H1 (cell line): ENCODE measurements at regions not wholly inside any gene's neighbourhood (a gene's known extent, or its start where the extent isn't known, plus 50 kb on each side); places are given as distances from the start of the nearest gene placed in this dataset.

Experiments used
- CTCF ChIA-PET: fragments of 300-600 bp; sonication (Branson Sonifier 250); formaldehyde crosslinking; loops from one replicate; lab custom pipeline; 2021; ENCODE audit not compliant: partially characterized antibody; lab: Charles Lee
- POLR2A ChIA-PET: fragments of 300-600 bp; sonication (Branson Sonifier 250); formaldehyde crosslinking; loops from one replicate; lab custom pipeline; 2021; ENCODE audit warnings: inconsistent platforms; ENCODE audit not compliant: partially characterized antibody; lab: Charles Lee
- DNase-seq, 2 experiments: peaks; one replicate each; pipeline versions ENCODE4 v3.0.0 to v3.0.0-alpha.2; 2010 to 2022; ENCODE audit warnings: low spot score in 2 of 2, low read depth in 1 of 2, mixed read lengths in 1 of 2
- FAIRE-seq: peaks from 2 replicates; lab custom pipeline; 2011; peaks lifted over from hg19 to GRCh38; lab: Jason Lieb, UNC
- H2AFZ ChIP-seq: 2 replicates; pipeline ENCODE4 v1.8.1; 2012; ENCODE audit warnings: low read length, inconsistent platforms
- H2AK5ac ChIP-seq: 2 replicates; pipeline ENCODE4 v1.6.1; 2013; ENCODE audit warnings: low read depth, low read length
- H2BK120ac ChIP-seq: replicated peaks from 2 replicates; pipeline ENCODE3; 2013; ENCODE audit warnings: low read depth, low read length, inconsistent platforms
- H2BK12ac ChIP-seq: 2 replicates; pipeline ENCODE4 v1.6.1; 2013; ENCODE audit warnings: low read depth, low read length
- H2BK15ac ChIP-seq: 2 replicates; pipeline ENCODE4 v1.6.1; 2013; ENCODE audit warnings: low read length
- H2BK20ac ChIP-seq: 2 replicates; pipeline ENCODE4 v1.6.1; 2013; ENCODE audit warnings: low read length
- H2BK5ac ChIP-seq: 2 replicates; pipeline ENCODE4 v1.6.1; 2013; ENCODE audit warnings: low read depth, low read length
- H3K14ac ChIP-seq: 2 replicates; pipeline ENCODE4 v1.6.1; 2013; ENCODE audit warnings: inconsistent platforms; ENCODE audit not compliant: insufficient read length
- H3K18ac ChIP-seq: 2 replicates; pipeline ENCODE4 v1.6.1; 2013; ENCODE audit warnings: low read length; ENCODE audit errors: extremely low read depth
- H3K23ac ChIP-seq: 2 replicates; pipeline ENCODE4 v1.6.1; 2013; ENCODE audit warnings: inconsistent platforms; ENCODE audit not compliant: insufficient read length
- H3K23me2 ChIP-seq: 2 replicates; pipeline ENCODE4 v1.6.1; 2013; ENCODE audit warnings: low read depth, low read length
- H3K27ac ChIP-seq: 2 replicates; pipeline ENCODE4 v1.6.1; 2011; ENCODE audit warnings: low read depth, low read length, inconsistent platforms
- H3K27me3 ChIP-seq, 4 experiments: replicated peaks in 1 of 4; 1 replicate in 1 of 4; 2 replicates in 3 of 4; pipeline versions ENCODE4 v1.6.1 to v1.8.1; 2011 to 2013; ENCODE audit warnings: low read length in 3 of 4, mild to moderate bottlenecking in 3 of 4, inconsistent platforms in 2 of 4, mixed read lengths in 2 of 4, moderate library complexity in 1 of 4; ENCODE audit not compliant: control insufficient read depth in 3 of 4, insufficient read depth in 3 of 4; ENCODE audit errors: extremely low read depth in 1 of 4
- H3K36me3 ChIP-seq, 4 experiments: 2 replicates each; pipeline versions ENCODE4 v1.6.1 to v1.8.1; 2011 to 2013; ENCODE audit warnings: mild to moderate bottlenecking in 4 of 4, low read length in 3 of 4, moderate library complexity in 2 of 4, control low read depth in 1 of 4, inconsistent platforms in 1 of 4; ENCODE audit not compliant: insufficient read depth in 4 of 4, control insufficient read depth in 2 of 4
- H3K4ac ChIP-seq: replicated peaks from 2 replicates; pipeline ENCODE3; 2013; ENCODE audit warnings: low read length, low read depth, mixed read lengths, inconsistent platforms; ENCODE audit not compliant: insufficient read length
- H3K4me1 ChIP-seq, 4 experiments: replicated peaks in 1 of 4; 1 replicate in 1 of 4; 2 replicates in 3 of 4; pipeline versions ENCODE4 v1.6.1 to v1.8.1; 2011 to 2013; ENCODE audit warnings: low read length in 3 of 4, inconsistent platforms in 2 of 4, mixed read lengths in 1 of 4; ENCODE audit not compliant: insufficient read depth in 4 of 4, control insufficient read depth in 3 of 4
- H3K4me2 ChIP-seq, 2 experiments: 2 replicates each; pipeline versions ENCODE4 v1.6.1 to v1.8.1; 2011 to 2013; ENCODE audit warnings: low read depth in 2 of 2, low read length in 2 of 2, control low read depth in 1 of 2, inconsistent platforms in 1 of 2, mild to moderate bottlenecking in 1 of 2; ENCODE audit not compliant: insufficient read depth in 1 of 2
- H3K4me3 ChIP-seq, 4 experiments: fragments of 200-600, 300-600 bp in 1 of 4; sonication (generic), shearing (Covaris generic), sonication (Bioruptor Twin) in 1 of 4; 2 replicates each; pipeline versions ENCODE4 v1.5.1 to v1.8.1; 2011 to 2016; ENCODE audit warnings: low read length in 4 of 4, low read depth in 3 of 4, control low read depth in 2 of 4, inconsistent platforms in 2 of 4, mild to moderate bottlenecking in 2 of 4, mixed read lengths in 1 of 4, moderate library complexity in 1 of 4; ENCODE audit not compliant: insufficient read depth in 2 of 4; ENCODE audit errors: extremely low read depth in 1 of 4
- H3K56ac ChIP-seq: replicated peaks from 2 replicates; pipeline ENCODE3; 2013; ENCODE audit warnings: low read depth, mild to moderate bottlenecking, mixed read lengths, low read length, inconsistent platforms; ENCODE audit not compliant: insufficient read length
- H3K79me1 ChIP-seq: 2 replicates; pipeline ENCODE4 v1.6.1; 2013; ENCODE audit warnings: low read depth, low read length, control low read depth
- H3K79me2 ChIP-seq, 2 experiments: 2 replicates each; pipeline versions ENCODE4 v1.6.1 to v1.8.1; 2012 to 2013; ENCODE audit warnings: low read length in 2 of 2, mild to moderate bottlenecking in 2 of 2, inconsistent platforms in 1 of 2; ENCODE audit not compliant: insufficient read depth in 2 of 2, control insufficient read depth in 1 of 2
- H3K9ac ChIP-seq, 4 experiments: replicated peaks in 1 of 4; 1 replicate in 1 of 4; 2 replicates in 3 of 4; pipeline versions ENCODE4 v1.6.1 to v1.8.1; 2011 to 2013; ENCODE audit warnings: low read depth in 3 of 4, low read length in 3 of 4, control low read depth in 2 of 4, mild to moderate bottlenecking in 2 of 4, moderate library complexity in 2 of 4, inconsistent platforms in 1 of 4; ENCODE audit errors: extremely low read depth in 1 of 4
- H3K9me3 ChIP-seq, 2 experiments: 2 replicates each; pipeline versions ENCODE4 v1.6.1 to v1.8.1; 2012 to 2013; ENCODE audit warnings: mild to moderate bottlenecking in 2 of 2, moderate library complexity in 2 of 2, control low read depth in 1 of 2, inconsistent platforms in 1 of 2, low read depth in 1 of 2, low read length in 1 of 2, mixed read lengths in 1 of 2; ENCODE audit not compliant: insufficient read depth in 2 of 2
- H4K20me1 ChIP-seq, 2 experiments: replicated peaks in 1 of 2; 2 replicates each; pipeline versions ENCODE3 to v1.8.1; 2011 to 2013; ENCODE audit warnings: inconsistent platforms in 2 of 2, low read length in 2 of 2, mild to moderate bottlenecking in 1 of 2; ENCODE audit not compliant: insufficient read depth in 2 of 2, control insufficient read depth in 1 of 2
- H4K5ac ChIP-seq: 2 replicates; pipeline ENCODE4 v1.6.1; 2013; ENCODE audit warnings: low read length, low read depth, mixed read lengths, inconsistent platforms; ENCODE audit not compliant: insufficient read length
- H4K8ac ChIP-seq: 2 replicates; pipeline ENCODE4 v1.8.0; 2013; ENCODE audit warnings: mild to moderate bottlenecking, moderate library complexity, low read length, inconsistent platforms; ENCODE audit not compliant: insufficient read depth; ENCODE audit errors: extremely low read depth
- H4K91ac ChIP-seq: replicated peaks from 2 replicates; pipeline ENCODE3; 2013; ENCODE audit warnings: low read length, mixed read lengths, inconsistent platforms; ENCODE audit not compliant: insufficient read length
- CEBPB ChIP-seq: IDR thresholded peaks from 2 replicates; pipeline ENCODE4 v1.6.1; 2012; ENCODE audit warnings: low read depth, low read length
- EGR1 ChIP-seq: IDR thresholded peaks from 2 replicates; pipeline ENCODE4 v1.6.1; 2011; ENCODE audit warnings: low read depth, low read length, borderline replicate concordance
- EZH2 ChIP-seq: fragments of 200-600 bp; sonication (generic); IDR thresholded peaks from 2 replicates; pipeline ENCODE4 v1.7.1; 2012; ENCODE audit warnings: low read depth, mild to moderate bottlenecking, moderate library complexity, low read length, inconsistent platforms; ENCODE audit not compliant: severe bottlenecking
- FOSL1 ChIP-seq: IDR thresholded peaks from 2 replicates; pipeline ENCODE4 v1.6.1; 2011; ENCODE audit warnings: mild to moderate bottlenecking, low read depth, low read length, moderate library complexity; ENCODE audit not compliant: insufficient read depth
- JUN ChIP-seq: IDR thresholded peaks from 2 replicates; pipeline ENCODE4 v1.6.1; 2011; ENCODE audit warnings: low read depth, mild to moderate bottlenecking, improper control_type of control experiment, low read length
- KDM1A ChIP-seq: fragments of 200-600, 300-600 bp; sonication (generic); IDR thresholded peaks from 2 replicates; pipeline ENCODE4 v1.7.1; 2016; ENCODE audit warnings: mild to moderate bottlenecking, low read length, borderline replicate concordance
- POU5F1 ChIP-seq: IDR thresholded peaks from 2 replicates; pipeline ENCODE4 v1.6.1; 2011; ENCODE audit warnings: low read depth, mild to moderate bottlenecking, low read length, moderate library complexity
- SIRT6 ChIP-seq: IDR thresholded peaks from one replicate; pipeline ENCODE4 v1.7.1; 2012; ENCODE audit warnings: low read length, inconsistent platforms
- SP2 ChIP-seq: IDR thresholded peaks from 2 replicates; pipeline ENCODE4 v1.6.1; 2012; ENCODE audit warnings: mild to moderate bottlenecking, low read length, inconsistent platforms
- TAF1 ChIP-seq: IDR thresholded peaks from 2 replicates; pipeline ENCODE4 v1.6.1; 2011; ENCODE audit warnings: mild to moderate bottlenecking, low read depth, low read length
- TCF12 ChIP-seq: IDR thresholded peaks from 2 replicates; pipeline ENCODE4 v1.6.1; 2011; ENCODE audit warnings: low read depth, mild to moderate bottlenecking, low read length
- WGBS, 2 experiments: shearing (Covaris generic) in 1 of 2; methylation state at CpG; one replicate each; pipeline versions ENCODE4 v1.1.6 to v1.1.7; 2013 to 2015; ENCODE audit warnings: low lambda C conversion rate in 2 of 2, mixed read lengths in 2 of 2, inconsistent platforms in 1 of 2, low coverage in 1 of 2, missing lambda C conversion rate in 1 of 2; ENCODE audit not compliant: insufficient replicate concordance in 2 of 2, insufficient coverage in 1 of 2, insufficient read length in 1 of 2; ENCODE audit errors: extremely low coverage in 1 of 2, missing lambda C conversion rate in 1 of 2; 5-methylcytosine and 5-hydroxymethylcytosine counted together
- TF ChIP-seq, protein P1 (sequence below): IDR thresholded peaks from 2 replicates; pipeline ENCODE4 v1.6.1; 2012; ENCODE audit warnings: inconsistent platforms

DNA sequence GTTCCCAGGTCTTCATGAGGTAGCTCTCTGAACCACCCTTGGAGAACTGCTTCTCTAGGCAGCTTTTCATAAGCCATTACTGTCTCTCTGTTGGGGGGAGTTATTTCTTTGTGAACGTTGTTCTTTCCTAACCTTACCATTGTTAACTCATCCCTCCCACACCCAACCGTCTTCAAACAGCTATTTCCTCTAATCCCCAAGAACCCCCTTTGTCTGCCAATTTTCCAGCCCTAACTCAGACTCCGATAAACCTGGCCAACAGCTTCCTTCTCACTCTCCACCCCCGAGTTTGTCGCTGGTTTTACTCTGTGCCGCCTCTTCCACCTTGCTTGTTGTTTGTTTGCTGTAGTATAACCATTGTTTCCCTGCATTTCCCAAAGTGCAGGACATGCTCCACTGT, 131.5 kb downstream of the CCDC34 start:
- no peak overlapping the region for H2BK120ac ChIP-seq
- H3K4ac ChIP-seq = no peak overlapping the region
- no peak overlapping the region for H3K9ac ChIP-seq
- POLR2A ChIA-PET = interaction anchor here (1.0 to 1.1 kb wide), 3 partner anchors 12 to 118 kb away, joined by 3 to 6 read pairs (median 5); no protein-coding TSS in a partner anchor
- H2BK15ac ChIP-seq = no peak overlapping the region
- no peaks in the 10 kb centered on the region for H3K9me3 ChIP-seq
- H3K79me2 ChIP-seq = no peaks in the 10 kb centered on the region
- H3K4me3 ChIP-seq = no peak overlapping the region
- 73% methylated on average over 6 of the region's 6 CpGs; no CpG with 5 or more reads in 1 of the 2 experiments for WGBS, 2 experiments
- H2AFZ ChIP-seq = no peak overlapping the region; the same call in none of the 2 replicates
- no peaks in the 10 kb centered on the region for H3K79me1 ChIP-seq
- no peak overlapping the region for H3K4me2 ChIP-seq
- H3K23ac ChIP-seq = no peak overlapping the region
- H2BK5ac ChIP-seq = no peak overlapping the region
- TF ChIP-seq POU5F1 = no peak
- TF ChIP-seq TAF1 = no peak
- TF ChIP-seq TCF12 = no peak
- no peak for TF ChIP-seq SIRT6
- no peak for TF ChIP-seq CEBPB
- no peak for TF ChIP-seq JUN
- TF ChIP-seq KDM1A = no peak
- no peak for TF ChIP-seq EGR1
- TF ChIP-seq FOSL1 = no peak
- TF ChIP-seq, protein P1, sequence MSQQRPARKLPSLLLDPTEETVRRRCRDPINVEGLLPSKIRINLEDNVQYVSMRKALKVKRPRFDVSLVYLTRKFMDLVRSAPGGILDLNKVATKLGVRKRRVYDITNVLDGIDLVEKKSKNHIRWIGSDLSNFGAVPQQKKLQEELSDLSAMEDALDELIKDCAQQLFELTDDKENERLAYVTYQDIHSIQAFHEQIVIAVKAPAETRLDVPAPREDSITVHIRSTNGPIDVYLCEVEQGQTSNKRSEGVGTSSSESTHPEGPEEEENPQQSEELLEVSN = no peak
- no peak for TF ChIP-seq EZH2
- no peak for TF ChIP-seq SP2
- TF ChIP-seq, all 59 proteins: peak for 0
- H3K18ac ChIP-seq = no peak overlapping the region
- H4K8ac ChIP-seq = no peak overlapping the region
- H4K91ac ChIP-seq = no peak overlapping the region
- H2BK12ac ChIP-seq = no peak overlapping the region
- no peak overlapping the region for H3K56ac ChIP-seq
- H3K27ac ChIP-seq = no peak overlapping the region
- CTCF ChIA-PET = interaction anchor here (1.0 to 3.1 kb wide), 9 partner anchors 9 to 254 kb away, joined by 3 to 16 read pairs (median 6); no protein-coding TSS in a partner anchor
- H3K23me2 ChIP-seq = no peaks in the 10 kb centered on the region
- H4K20me1 ChIP-seq = no peaks in the 10 kb centered on the region
- peaks cover 0 to 6% (median 3%) of the 10 kb centered on the region in 4 experiments; a peak in 4 of 7 replicates for H3K4me1 ChIP-seq
- no peak overlapping the region for H2BK20ac ChIP-seq
- H3K14ac ChIP-seq = no peak overlapping the region
- no peak for FAIRE-seq
- no peaks in the 10 kb centered on the region for H3K36me3 ChIP-seq
- H3K27me3 ChIP-seq = no peaks in the 10 kb centered on the region
- H2AK5ac ChIP-seq = no peak overlapping the region
- no peak for DNase-seq
- H4K5ac ChIP-seq = no peak overlapping the region
